ENCODE measurements at regions not wholly inside any gene's neighbourhood (a gene's known extent, or its start where the extent isn't known, plus 50 kb on each side); places are given as distances from the start of the nearest gene placed in this dataset.

GRCh38 chr13:22505489-22505888, 675.3 kb upstream of the SGCG start:
- no peak for DNase-seq (ENCODE audit: low read depth)

DNA sequence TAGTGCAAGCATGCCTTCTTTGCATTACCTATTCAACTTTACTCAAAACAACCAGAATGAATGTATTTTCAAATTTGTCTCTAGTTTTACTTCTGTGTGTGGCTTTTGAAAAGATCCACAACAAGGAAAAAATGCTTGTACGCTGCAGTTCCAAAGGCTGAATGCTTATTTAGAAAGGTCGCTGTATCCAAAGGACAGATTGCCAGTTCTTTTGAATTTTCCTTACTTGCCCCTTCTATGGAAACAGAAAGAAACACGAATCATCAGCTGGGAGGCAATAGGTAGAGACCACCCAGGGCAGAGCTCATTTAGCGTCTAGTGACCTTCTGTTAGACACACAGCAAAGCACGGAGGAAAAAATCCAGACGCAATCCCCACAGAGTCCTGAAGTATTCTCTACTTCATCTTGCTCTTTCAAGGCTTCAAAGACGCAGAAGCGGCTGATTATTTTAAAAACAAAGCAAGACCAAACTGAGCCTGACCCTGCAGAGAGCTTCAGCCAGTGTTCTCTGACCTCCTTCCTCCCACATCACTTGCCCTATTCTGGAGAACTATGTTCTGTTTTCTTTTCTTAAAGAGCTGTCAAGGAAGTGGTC, 674.6 kb upstream of the SGCG start:
- no peak for DNase-seq (ENCODE audit: low read depth)

DNA sequence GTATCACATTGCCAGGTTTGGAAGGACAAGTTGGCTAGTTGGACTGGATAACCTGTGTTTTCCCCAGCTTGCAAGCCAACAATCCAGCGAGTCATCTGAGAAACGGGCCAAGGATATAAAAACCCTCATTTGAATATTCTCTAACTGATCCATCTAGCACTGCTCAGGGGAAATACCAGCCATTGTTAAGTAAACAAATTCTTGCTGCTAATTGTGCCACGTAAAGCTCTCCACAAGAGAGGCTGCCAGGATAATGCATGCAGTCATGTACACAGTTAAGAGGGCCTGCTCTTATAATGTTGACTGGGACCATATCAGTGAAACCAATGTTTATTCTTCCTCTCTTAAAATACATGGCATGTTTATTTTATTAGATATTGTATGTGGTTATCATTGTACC, 663.2 kb upstream of the SGCG start:
- DNase-seq (ENCODE audit: low read depth) = no peak

DNA sequence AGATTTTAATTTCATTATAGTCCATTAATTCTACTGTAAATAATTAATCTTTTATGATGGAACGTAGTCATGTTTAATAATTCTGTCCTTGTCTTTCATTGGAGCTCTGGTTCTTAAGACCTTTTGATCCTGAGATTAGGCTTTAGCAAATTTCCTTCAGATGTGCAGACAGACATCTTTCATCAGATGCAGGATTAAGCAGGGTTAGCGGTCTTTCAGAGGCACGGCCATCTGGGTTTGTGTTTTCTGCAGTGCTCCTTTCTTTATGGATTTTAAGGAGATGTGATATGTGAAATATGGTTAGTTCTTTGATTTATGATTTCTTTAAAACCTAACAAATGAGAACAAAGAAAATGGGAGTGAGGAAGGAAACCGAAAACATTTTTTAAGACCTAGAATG, 643.9 kb upstream of the SGCG start:
- DNase-seq (ENCODE audit: low read depth) = no peak

DNA sequence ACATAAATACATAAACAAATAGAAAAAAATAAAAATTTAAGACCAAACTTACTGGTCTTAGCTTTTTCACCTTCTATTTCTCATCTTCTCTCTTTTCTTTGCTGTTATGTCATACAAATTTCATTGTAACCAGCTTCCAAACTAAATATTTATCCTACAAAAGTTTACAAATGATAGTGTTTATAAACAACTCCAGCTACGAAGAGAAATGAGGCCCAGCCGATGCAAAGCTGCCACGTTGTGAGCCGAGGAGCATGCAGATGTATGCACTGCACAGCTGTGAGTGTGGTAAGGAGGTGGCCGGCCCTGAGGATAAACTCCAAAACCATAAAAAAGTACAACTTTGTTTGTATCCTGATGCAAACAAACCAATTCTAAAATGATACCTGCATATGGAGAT, 642.4 kb upstream of the SGCG start:
- DNase-seq (ENCODE audit: low read depth) = no peak

- no peak for DNase-seq (ENCODE audit: low read depth)
Observed at GRCh38 chr13:22549126-22549525, 631.7 kb upstream of the SGCG start.

DNA sequence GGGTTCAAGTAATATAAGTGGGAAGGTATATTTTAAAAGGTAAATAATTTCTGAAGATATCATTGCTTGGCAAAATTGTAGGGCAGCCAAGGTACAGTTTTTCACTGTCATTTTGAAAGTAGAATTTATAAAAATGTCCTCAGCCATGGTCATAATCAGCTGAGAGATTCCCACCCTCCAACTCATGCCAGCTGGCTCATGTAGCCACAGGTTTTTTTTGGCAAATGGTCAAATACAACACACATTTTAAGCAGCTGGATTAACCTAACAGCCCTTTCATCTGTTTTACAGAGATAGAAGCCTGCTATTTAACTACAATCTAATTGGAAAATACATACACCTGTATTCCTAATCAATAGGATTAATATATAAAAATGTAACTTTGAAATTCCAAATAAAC, 619.2 kb upstream of the SGCG start:
- no peak for DNase-seq (ENCODE audit: low read depth)

DNA sequence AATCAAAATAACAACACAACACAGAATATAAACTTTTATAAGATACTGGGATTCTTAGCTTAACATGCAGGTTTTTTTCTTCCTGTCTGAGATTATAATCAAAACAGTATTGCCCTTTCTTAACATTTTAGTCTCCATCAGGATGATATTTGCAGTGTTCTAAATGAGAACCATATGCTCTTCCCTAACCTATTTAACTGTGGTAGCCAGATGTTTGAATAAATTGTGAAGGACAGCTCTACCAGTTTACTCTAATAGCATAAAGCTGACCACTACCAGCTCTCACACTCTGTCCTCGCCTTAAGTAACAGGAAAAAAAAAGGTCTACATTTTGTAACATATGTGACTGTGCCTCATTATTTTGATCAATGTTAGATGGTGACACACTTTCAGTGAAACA, 618.7 kb upstream of the SGCG start:
- no peak for DNase-seq (ENCODE audit: low read depth)

DNA sequence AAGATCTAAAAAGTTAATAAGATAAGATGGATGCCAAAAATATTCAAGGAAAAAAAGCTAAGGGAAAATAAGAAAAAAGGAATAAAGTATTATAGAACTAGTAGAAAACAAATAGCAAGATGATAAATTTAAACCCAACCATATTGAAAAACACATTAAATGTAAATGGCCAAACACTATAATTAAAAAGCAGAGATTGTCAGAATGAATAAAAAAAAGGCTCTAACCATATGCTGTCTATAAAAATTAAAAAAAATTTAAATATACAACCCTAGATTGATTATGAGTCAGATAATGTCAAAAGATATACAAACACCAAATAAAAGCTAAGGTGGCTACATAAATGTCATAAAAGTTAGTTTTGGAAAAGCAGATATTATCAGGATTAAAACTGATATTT, 617.5 kb upstream of the SGCG start:
- no peak for DNase-seq (ENCODE audit: low read depth)

DNA sequence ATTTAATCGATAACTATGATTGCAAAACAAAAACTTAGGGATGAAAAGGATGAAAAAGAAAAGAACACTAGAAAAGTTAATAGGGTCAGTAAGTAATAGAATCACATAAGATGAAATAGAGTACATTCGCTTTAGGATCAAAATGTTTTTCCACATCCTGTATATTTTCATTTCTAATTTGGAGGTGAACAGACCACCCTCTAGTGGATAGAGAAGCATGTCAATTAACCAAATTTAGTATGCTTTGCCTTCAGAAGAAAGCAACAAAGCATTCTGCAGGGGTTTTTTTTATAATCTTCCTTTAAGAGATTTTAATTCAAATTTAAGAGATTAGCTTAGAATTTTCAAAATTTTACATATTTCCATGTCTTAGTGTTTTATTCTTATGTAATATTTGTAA, 611.0 kb upstream of the SGCG start:
- no peak for DNase-seq (ENCODE audit: low read depth)

DNA sequence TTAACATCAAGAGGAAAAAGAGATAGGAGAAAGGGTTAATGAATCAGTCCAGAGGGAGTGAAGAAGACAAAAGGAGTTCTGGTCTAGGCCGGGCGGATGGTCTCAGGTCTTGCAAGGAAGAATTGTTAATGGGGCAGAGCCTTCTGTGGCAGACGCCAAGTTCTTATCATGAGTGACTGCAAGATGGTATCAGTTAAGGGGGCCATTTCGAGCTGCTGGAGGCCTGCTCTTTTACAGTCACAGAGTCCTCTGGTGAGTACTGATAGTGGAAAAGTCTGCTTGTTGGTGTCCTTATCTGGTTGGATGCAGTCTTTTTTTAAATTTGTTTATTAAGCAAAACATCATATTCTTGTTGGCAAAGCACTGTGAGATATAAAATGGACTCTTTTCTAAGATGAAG, 590.9 kb upstream of the SGCG start:
- no peak for DNase-seq (ENCODE audit: low read depth)

GRCh38 chr13:22592515-22592914, 588.3 kb upstream of the SGCG start:
- DNase-seq (ENCODE audit: low read depth) = no peak

- DNase-seq (ENCODE audit: low read depth) = no peak
Observed at GRCh38 chr13:22594041-22594440, 586.7 kb upstream of the SGCG start.

DNA sequence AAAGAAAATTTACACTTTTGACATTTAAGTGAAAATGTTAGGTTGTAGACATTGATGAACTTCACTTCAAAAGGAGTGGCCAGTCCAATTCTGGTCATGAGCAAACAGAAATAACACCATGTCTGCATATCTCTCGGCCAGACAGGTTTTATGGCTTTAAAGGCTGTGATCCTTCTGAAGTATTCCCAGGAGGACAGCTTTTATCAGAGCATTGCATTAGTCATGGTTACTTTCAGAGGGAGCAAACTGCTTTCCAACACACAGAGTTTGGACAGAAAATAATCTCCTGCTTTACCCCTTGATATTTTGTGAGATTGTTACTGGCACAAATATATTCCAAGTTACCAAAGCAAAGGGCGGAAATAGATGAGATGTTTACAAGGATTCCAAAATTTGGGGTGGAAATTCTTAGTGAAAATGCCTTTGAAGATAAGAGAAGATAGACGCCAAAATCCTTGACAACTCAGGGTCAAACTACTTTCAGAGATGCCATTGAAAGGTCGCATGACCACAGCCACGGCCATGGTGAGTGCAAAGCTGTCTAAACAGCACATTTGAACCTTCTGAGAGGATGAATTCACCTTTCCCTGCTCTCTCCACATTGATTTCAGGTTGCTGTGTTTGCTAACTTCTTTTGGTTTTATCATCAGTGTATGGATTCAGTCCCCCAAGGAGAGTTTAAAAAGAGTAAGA, 584.5 kb upstream of the SGCG start:
- DNase-seq (ENCODE audit: low read depth) = no peak

- no peak for DNase-seq (ENCODE audit: low read depth)
Observed at GRCh38 chr13:22599156-22599555, 581.6 kb upstream of the SGCG start.

GRCh38 chr13:22618002-22618401, 562.8 kb upstream of the SGCG start:
- DNase-seq (ENCODE audit: low read depth) = no peak

- DNase-seq (ENCODE audit: low read depth) = no peak
Observed at GRCh38 chr13:22625691-22626090, 555.1 kb upstream of the SGCG start.

DNA sequence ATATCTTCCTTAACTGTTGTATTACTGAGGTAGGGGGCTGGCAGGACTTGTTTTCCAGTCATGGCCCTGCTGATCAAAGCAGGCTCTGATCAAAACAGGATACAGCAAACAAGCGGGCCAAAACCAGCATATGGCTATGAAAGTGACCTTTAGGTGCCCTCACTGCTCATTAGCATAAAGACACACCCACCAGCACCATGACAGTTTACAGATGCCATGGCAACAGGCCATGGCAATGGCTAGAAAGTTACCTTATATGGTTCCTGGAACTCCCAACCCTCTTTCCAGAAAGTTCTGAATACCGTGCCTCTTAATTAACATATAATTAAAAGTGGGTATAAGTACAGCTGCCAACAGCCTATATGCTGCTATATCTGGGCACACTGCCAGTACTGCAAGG, 551.4 kb upstream of the SGCG start:
- DNase-seq (ENCODE audit: low read depth) = no peak

GRCh38 chr13:22642088-22642487, 538.7 kb upstream of the SGCG start:
- DNase-seq (ENCODE audit: low read depth) = no peak

- DNase-seq (ENCODE audit: low read depth) = no peak
Observed at GRCh38 chr13:22644941-22645340, 535.8 kb upstream of the SGCG start.

GRCh38 chr13:22647156-22647850, 533.5 kb upstream of the SGCG start:
- no peak for DNase-seq (ENCODE audit: low read depth)

DNA sequence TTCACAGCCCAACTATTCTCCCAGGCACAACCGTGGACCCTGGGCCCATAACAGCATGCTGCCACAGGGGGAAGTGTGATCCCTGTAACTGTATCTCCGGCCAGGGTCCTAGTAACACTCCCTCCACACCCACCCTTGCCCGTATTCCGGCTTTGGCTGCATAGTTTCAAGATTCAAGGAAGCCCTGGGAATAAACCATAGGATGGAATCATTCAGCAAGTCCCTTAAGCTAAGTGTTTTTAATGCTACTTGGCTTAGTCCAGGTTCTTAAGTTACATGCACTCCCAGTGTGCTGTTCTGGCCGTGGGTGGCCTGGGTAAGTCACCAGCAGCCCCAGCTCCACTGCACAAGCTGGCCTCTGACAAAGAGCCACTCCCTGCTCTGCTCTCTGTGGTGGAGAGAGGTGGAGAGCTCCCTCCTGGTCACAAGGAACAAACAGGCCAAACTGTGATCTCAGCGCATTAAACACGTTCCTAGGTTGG, 532.4 kb upstream of the SGCG start:
- DNase-seq (ENCODE audit: low read depth) = no peak

DNA sequence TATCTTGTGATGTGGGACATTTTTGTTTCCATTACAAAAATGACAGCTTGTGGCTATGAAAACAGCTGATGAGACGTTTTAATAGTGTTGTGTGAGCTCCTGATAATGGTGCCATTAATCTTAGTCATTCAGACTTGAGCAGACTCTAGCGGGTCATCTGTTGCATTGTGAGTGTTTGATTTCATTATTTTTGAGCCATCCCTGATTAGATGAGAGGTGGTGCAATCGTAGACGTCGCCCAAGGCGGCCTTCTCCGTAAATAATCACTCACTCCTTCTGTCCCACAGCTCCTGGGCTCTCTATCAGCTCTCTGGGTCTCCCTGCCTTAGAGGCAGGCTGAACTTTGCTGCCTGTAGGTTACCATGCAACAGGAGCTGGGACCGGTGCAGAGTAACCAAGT, 528.0 kb upstream of the SGCG start:
- no peak for DNase-seq (ENCODE audit: low read depth)

- no peak for DNase-seq (ENCODE audit: low read depth)
Observed at GRCh38 chr13:22653866-22654265, 526.9 kb upstream of the SGCG start.
